ENCODE measurements at regions not wholly inside any gene's neighbourhood (a gene's known extent, or its start where the extent isn't known, plus 50 kb on each side); places are given as distances from the start of the nearest gene placed in this dataset.

DNA sequence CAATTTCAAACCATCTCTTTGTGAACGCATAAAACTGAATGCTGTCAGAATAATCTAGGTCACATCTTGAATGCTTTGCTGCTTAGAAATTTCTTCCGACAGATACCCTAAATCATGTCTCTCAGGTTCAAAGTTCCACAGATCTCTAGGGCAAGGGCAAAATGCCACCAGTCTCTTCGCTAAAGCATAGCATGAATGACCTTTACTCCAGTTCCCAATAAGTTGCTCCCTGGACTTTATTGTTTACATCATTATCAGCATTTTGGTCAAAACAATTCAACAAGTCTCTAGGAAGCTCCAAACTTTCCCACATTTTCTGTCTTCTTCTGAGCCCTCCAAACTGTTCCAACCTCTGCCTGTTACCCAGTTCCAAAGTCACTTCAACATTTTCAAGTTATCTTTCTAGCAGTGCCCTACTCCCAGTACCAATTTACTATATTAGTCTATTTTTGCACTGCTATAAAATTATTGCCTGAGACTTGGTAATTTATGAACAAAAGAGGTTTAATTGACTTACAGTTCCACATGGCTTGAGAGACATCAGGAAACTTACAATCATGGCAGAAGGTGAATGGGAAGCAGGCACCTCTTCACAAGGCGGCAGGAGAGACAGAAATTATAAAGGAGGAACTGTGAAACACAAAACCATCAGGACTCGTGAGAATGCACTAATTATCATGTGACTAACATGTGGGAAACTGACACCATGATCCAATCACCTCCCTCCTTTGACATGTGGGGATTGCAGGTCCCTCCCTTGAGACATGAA, 77.0 kb downstream of the SPRY2 start (continued):
- TF ChIP-seq, protein P1, sequence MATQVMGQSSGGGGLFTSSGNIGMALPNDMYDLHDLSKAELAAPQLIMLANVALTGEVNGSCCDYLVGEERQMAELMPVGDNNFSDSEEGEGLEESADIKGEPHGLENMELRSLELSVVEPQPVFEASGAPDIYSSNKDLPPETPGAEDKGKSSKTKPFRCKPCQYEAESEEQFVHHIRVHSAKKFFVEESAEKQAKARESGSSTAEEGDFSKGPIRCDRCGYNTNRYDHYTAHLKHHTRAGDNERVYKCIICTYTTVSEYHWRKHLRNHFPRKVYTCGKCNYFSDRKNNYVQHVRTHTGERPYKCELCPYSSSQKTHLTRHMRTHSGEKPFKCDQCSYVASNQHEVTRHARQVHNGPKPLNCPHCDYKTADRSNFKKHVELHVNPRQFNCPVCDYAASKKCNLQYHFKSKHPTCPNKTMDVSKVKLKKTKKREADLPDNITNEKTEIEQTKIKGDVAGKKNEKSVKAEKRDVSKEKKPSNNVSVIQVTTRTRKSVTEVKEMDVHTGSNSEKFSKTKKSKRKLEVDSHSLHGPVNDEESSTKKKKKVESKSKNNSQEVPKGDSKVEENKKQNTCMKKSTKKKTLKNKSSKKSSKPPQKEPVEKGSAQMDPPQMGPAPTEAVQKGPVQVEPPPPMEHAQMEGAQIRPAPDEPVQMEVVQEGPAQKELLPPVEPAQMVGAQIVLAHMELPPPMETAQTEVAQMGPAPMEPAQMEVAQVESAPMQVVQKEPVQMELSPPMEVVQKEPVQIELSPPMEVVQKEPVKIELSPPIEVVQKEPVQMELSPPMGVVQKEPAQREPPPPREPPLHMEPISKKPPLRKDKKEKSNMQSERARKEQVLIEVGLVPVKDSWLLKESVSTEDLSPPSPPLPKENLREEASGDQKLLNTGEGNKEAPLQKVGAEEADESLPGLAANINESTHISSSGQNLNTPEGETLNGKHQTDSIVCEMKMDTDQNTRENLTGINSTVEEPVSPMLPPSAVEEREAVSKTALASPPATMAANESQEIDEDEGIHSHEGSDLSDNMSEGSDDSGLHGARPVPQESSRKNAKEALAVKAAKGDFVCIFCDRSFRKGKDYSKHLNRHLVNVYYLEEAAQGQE (IDR thresholded peaks at IDR 0.05; ENCODE audit: unreplicated experiment), result no peak
- no peak for TF ChIP-seq CREB1 (CRISPR knock-in tag; IDR thresholded peaks at IDR 0.05; ENCODE audit: low read depth)
- TF ChIP-seq EZH2phosphoT487 (IDR thresholded peaks at IDR 0.05; ENCODE audit: unreplicated experiment), result no peak

- Histone ChIP-seq H3K4me2 (no peak overlapping the region), H3K27me3 (ENCODE audit: insufficient read depth) (no peaks in the 10 kb centered on the region), H3K4me1 (ENCODE audit: insufficient read depth) (no peaks in the 10 kb centered on the region), H3K9me2 (ENCODE audit: insufficient read depth) (peaks cover 5% of the 10 kb centered on the region; the same call in 1 of the 2 replicates), H3K36me3 (ENCODE audit: insufficient read depth) (no peaks in the 10 kb centered on the region), H3K79me2 (replicated peaks; ENCODE audit: insufficient read depth) (no peaks in the 10 kb centered on the region), H4K20me1 (replicated peaks; ENCODE audit: insufficient read depth) (no peaks in the 10 kb centered on the region), H3F3A (replicated peaks; ENCODE audit: low read depth) (no peaks in the 10 kb centered on the region), H3K27ac (ENCODE audit: low read depth) (no peak overlapping the region), H2AFZ (no peak overlapping the region), H3K4me3 (no peak overlapping the region)
- ATAC-seq, result no peak
- no peak overlapping the region for H3K27ac Mint-ChIP-seq
- no peak overlapping the region for H3K4me3 Mint-ChIP-seq
- H3K27me3 Mint-ChIP-seq (ENCODE audit: insufficient read depth, low read depth, poor library complexity), result peaks cover 5% of the 10 kb centered on the region
- no peaks in the 10 kb centered on the region; the same call in 2 of the 3 replicates for H3K4me1 Mint-ChIP-seq
- H3K36me3 Mint-ChIP-seq (ENCODE audit: low read depth), result peaks cover 22% of the 10 kb centered on the region
- DNase-seq (ENCODE audit: low spot score), result no peak
- peaks cover 18% of the 10 kb centered on the region for H3K9me3 Mint-ChIP-seq
- TF ChIP-seq NANOG (IDR thresholded peaks at IDR 0.05; ENCODE audit: borderline replicate concordance) (no peak), ZNF114 (CRISPR knock-in tag; IDR thresholded peaks at IDR 0.05) (no peak), EZH2 (IDR thresholded peaks at IDR 0.05; ENCODE audit: low read depth, unreplicated experiment) (no peak)
- TF ChIP-seq, protein P1 (IDR thresholded peaks at IDR 0.05; ENCODE audit: unreplicated experiment), result no peak
- TF ChIP-seq, protein P2, sequence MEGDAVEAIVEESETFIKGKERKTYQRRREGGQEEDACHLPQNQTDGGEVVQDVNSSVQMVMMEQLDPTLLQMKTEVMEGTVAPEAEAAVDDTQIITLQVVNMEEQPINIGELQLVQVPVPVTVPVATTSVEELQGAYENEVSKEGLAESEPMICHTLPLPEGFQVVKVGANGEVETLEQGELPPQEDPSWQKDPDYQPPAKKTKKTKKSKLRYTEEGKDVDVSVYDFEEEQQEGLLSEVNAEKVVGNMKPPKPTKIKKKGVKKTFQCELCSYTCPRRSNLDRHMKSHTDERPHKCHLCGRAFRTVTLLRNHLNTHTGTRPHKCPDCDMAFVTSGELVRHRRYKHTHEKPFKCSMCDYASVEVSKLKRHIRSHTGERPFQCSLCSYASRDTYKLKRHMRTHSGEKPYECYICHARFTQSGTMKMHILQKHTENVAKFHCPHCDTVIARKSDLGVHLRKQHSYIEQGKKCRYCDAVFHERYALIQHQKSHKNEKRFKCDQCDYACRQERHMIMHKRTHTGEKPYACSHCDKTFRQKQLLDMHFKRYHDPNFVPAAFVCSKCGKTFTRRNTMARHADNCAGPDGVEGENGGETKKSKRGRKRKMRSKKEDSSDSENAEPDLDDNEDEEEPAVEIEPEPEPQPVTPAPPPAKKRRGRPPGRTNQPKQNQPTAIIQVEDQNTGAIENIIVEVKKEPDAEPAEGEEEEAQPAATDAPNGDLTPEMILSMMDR (conservative IDR thresholded peaks at IDR 0.05; ENCODE audit: low read depth in 2 of 2), result no peak
Measured at GRCh38 chr13:80262051-80262695, 78.8 kb downstream of the SPRY2 start.

All from GM23338 (cell line).